ENCODE measurements at regions not wholly inside any gene's neighbourhood (a gene's known extent, or its start where the extent isn't known, plus 50 kb on each side); places are given as distances from the start of the nearest gene placed in this dataset.

DNA sequence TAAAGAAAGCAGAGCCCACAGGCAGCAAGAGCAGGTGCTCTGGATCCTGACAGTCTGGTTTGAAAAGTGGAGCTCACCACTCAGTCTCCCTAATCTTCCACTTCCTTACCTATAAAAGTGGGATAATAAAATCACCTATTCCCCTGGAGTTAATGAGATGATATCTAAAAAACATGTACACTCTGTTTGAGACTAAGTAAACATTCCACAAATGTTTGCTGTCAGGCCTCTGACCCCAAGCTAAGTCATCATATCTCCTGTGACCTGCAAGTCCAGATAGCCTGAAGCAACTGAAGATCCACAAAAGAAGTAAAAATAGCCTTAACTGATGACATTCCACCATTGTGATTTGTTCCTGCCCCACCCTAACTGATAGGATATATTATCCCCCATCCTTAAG lies 1324.5 kb downstream of the XPNPEP1 start:
- intact Hi-C loops (cut with DNase I) = no loop called here
- ATAC-seq (ENCODE audit: low FRiP score) (no peak), DNase-seq (no peak)
- Histone ChIP-seq H3K4me1 (ENCODE audit: control insufficient read depth in 1 of 2, insufficient read depth in 2 of 2, low read length in 2 of 2) (no peaks in the 10 kb centered on the region), H3K27ac (ENCODE audit: low read depth in 1 of 2, low read length in 2 of 2) (no peak overlapping the region), H3K9me3 (ENCODE audit: control insufficient read depth, low read length) (no peaks in the 10 kb centered on the region), H3K36me3 (ENCODE audit: control insufficient read depth in 1 of 2, insufficient read depth in 2 of 2, low read length in 1 of 2) (no peaks in the 10 kb centered on the region), H3K4me3 (ENCODE audit: low read length in 2 of 2) (no peak overlapping the region), H3K27me3 (ENCODE audit: control insufficient read depth in 1 of 2, insufficient read depth in 2 of 2, low read length in 1 of 2) (no peaks in the 10 kb centered on the region)

DNA sequence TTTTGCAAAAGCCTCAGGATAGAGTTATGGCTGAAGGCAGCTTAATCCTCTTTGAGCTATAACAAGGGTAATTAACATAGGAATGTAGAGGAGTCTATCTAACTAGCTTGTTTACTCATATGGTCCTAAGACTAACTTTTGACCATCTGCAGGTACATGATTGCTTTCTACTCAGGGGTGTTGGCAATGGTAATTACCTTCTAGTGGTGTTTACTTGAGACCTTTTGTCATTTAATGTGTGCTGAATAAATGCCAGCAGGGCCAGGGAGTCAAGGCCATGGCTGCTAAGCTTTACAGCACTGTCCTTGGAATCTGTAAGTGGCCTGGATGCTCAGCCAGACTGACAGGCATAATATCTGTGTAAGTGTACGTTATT lies 1325.0 kb downstream of the XPNPEP1 start:
- 28 to 42% methylated on average over 1 of the region's 1 CpG for WGBS, 2 donors
- DNase-seq (no peak), ATAC-seq (ENCODE audit: low FRiP score) (no peak)
- Histone ChIP-seq H3K27ac (ENCODE audit: low read depth in 1 of 2, low read length in 2 of 2) (no peak overlapping the region), H3K4me1 (ENCODE audit: control insufficient read depth in 1 of 2, insufficient read depth in 2 of 2, low read length in 2 of 2) (no peaks in the 10 kb centered on the region), H3K9me3 (ENCODE audit: control insufficient read depth, low read length) (no peaks in the 10 kb centered on the region), H3K36me3 (ENCODE audit: control insufficient read depth in 1 of 2, insufficient read depth in 2 of 2, low read length in 1 of 2) (no peaks in the 10 kb centered on the region), H3K4me3 (ENCODE audit: low read length in 2 of 2) (no peak overlapping the region), H3K27me3 (ENCODE audit: control insufficient read depth in 1 of 2, insufficient read depth in 2 of 2, low read length in 1 of 2) (no peaks in the 10 kb centered on the region)
- intact Hi-C loops (cut with DNase I) = no loop called here

DNA sequence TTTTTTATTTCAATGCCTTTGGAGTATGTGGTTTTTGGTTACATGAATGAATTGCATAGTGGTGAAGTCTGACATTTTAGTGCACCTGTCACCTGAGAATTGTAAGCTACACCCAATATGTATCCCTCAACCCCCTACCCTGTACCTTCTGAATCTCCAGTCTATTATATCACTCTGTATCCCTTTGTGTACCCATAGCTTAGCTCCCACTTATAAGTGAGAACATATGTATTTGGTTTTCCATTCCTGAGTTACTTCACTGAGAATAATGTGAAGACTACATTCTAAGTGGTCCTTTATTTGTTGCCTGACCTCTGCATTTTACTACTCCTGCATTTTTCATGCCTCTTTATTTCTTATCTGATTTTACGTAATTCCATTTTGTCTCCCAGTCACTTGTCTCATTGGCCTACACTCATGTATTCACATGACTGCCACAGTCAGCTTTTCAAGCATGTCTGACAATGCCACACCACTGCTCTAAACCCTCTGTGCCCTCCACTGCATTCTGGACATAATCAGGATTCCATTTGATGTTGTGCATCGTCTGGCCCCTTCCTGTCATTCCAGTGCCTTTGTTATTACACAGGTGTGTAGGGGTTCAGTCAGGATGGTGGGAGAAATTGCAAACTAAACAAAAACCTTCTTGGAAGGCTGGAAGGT lies 1325.5 kb downstream of the XPNPEP1 start:
- Histone ChIP-seq H3K36me3 (ENCODE audit: control insufficient read depth in 1 of 2, insufficient read depth in 2 of 2, low read length in 1 of 2) (no peaks in the 10 kb centered on the region), H3K4me3 (ENCODE audit: low read length in 2 of 2) (no peak overlapping the region), H3K27me3 (ENCODE audit: control insufficient read depth in 1 of 2, insufficient read depth in 2 of 2, low read length in 1 of 2) (no peaks in the 10 kb centered on the region), H3K9me3 (ENCODE audit: control insufficient read depth, low read length) (no peaks in the 10 kb centered on the region), H3K27ac (ENCODE audit: low read depth in 1 of 2, low read length in 2 of 2) (no peak overlapping the region), H3K4me1 (ENCODE audit: control insufficient read depth in 1 of 2, insufficient read depth in 2 of 2, low read length in 2 of 2) (no peaks in the 10 kb centered on the region)
- ATAC-seq (ENCODE audit: low FRiP score) = no peak
- DNase-seq = no peak
- WGBS, 2 donors = 26 to 35% methylated on average over 2 of the region's 2 CpGs
- intact Hi-C loops (cut with DNase I) = no loop called here

DNA sequence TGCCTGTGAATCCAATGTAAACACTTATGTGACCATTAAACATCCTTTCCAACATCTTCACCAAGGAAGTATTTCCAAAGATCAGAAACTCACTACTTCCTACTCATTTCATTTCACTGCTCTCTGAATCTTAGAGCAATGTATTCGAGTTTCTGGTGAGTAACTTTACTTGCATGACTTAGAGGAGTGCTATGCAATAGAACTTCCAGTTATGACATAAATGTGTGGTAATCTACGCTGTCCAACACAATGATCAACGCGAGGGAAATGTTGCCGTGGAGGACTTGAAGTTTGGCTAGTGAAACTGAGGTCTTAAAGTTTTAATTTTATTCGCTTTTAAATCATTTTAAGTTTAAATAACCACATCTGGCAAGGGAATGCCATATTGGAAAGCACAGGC lies 1326.3 kb downstream of the XPNPEP1 start:
- ATAC-seq (ENCODE audit: low FRiP score) = no peak

DNA sequence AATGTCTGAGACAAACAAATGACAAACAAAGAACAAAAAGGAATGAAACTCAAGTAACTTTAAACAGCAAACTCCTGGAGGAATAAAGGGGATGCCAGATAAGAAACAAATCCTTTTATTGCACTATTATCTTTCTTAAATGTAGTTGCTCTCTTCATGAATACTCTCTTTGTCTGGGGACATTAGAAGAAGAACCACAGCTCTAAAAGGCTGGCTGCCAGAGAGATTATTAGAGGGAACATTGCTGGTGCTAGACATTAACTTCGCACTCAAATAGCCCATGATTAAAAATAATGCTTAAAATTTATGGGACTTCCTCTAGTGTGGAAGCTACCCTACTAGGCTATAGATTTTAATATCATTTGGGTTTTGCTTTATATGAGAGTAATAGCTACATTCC lies 1330.4 kb downstream of the XPNPEP1 start:
- ATAC-seq (ENCODE audit: low FRiP score) = no peak
- Histone ChIP-seq H3K4me1 (ENCODE audit: control insufficient read depth in 1 of 2, insufficient read depth in 2 of 2, low read length in 2 of 2) (no peaks in the 10 kb centered on the region), H3K27me3 (ENCODE audit: control insufficient read depth in 1 of 2, insufficient read depth in 2 of 2, low read length in 1 of 2) (no peaks in the 10 kb centered on the region), H3K36me3 (ENCODE audit: control insufficient read depth in 1 of 2, insufficient read depth in 2 of 2, low read length in 1 of 2) (no peaks in the 10 kb centered on the region), H3K9me3 (ENCODE audit: control insufficient read depth, low read length) (no peaks in the 10 kb centered on the region), H3K4me3 (ENCODE audit: low read length in 2 of 2) (no peak overlapping the region), H3K27ac (ENCODE audit: low read depth in 1 of 2, low read length in 2 of 2) (no peak overlapping the region)
- no peak for DNase-seq
- intact Hi-C loops (cut with DNase I) = no loop called here
- WGBS, 2 donors = 50 to 56% methylated on average over 1 of the region's 1 CpG

More for the DNA sequence above, 1326.3 kb downstream of the XPNPEP1 start:
- H3K27ac ChIP-seq (ENCODE audit: low read depth in 1 of 2, low read length in 2 of 2) = no peak overlapping the region
- H3K4me1 ChIP-seq (ENCODE audit: control insufficient read depth in 1 of 2, insufficient read depth in 2 of 2, low read length in 2 of 2) = no peaks in the 10 kb centered on the region
- no peaks in the 10 kb centered on the region for H3K36me3 ChIP-seq (ENCODE audit: control insufficient read depth in 1 of 2, insufficient read depth in 2 of 2, low read length in 1 of 2)
- WGBS, 2 donors = 80 to 83% methylated on average over 6 of the region's 6 CpGs
- H3K9me3 ChIP-seq (ENCODE audit: control insufficient read depth, low read length) = no peaks in the 10 kb centered on the region
- DNase-seq = no peak
- intact Hi-C loops (cut with DNase I) = no loop called here
- H3K4me3 ChIP-seq (ENCODE audit: low read length in 2 of 2) = no peak overlapping the region
- H3K27me3 ChIP-seq (ENCODE audit: control insufficient read depth in 1 of 2, insufficient read depth in 2 of 2, low read length in 1 of 2) = no peaks in the 10 kb centered on the region

DNA sequence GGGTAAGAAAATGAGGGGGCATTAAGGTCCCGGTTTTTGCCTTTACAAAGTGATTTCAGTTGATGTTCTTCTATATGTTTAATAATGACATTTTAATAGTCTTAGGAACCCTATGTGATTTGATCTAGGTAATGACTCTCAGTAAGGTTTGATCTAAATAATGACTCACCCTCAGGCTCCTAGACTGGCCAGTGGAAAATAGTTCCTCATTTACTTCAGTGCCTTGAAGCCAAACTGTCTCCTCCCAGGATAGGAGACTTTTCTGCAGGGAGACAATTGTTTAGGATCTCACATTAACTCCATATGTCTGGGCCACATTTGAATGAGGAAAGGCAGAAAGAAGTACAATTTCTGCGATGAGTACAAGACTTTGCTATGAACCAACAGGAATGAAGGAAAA lies 1331.9 kb downstream of the XPNPEP1 start:
- ATAC-seq (ENCODE audit: low FRiP score) = no peak
- intact Hi-C loops (cut with DNase I) = no loop called here
- WGBS, 2 donors = 77 to 84% methylated on average over 2 of the region's 2 CpGs

DNA sequence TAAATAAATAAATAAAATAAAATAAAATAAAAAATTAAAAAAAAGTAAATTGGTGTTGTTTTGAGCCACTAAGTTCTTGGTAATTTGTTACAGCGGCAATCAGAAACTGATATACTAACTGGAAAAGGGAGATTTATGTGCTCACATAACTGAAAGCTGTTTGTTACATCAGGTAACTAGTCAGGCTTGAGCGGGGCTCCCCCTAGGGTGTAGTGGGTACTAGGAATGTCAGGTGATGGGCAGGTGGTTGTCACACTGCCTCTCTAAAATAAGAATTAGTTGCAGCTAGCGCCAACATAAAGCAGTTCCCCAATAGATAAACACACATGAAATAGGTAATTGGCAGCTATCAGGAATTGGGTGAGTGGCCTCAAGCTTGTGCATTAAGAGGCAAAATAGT lies 1336.9 kb downstream of the XPNPEP1 start:
- WGBS, 2 donors = 86% methylated on average over 3 of the region's 3 CpGs

More for the DNA sequence above, 1331.9 kb downstream of the XPNPEP1 start:
- Histone ChIP-seq H3K4me1 (ENCODE audit: control insufficient read depth in 1 of 2, insufficient read depth in 2 of 2, low read length in 2 of 2) (no peaks in the 10 kb centered on the region), H3K9me3 (ENCODE audit: control insufficient read depth, low read length) (no peaks in the 10 kb centered on the region), H3K27ac (ENCODE audit: low read depth in 1 of 2, low read length in 2 of 2) (no peak overlapping the region), H3K4me3 (ENCODE audit: low read length in 2 of 2) (no peak overlapping the region), H3K36me3 (ENCODE audit: control insufficient read depth in 1 of 2, insufficient read depth in 2 of 2, low read length in 1 of 2) (no peaks in the 10 kb centered on the region), H3K27me3 (ENCODE audit: control insufficient read depth in 1 of 2, insufficient read depth in 2 of 2, low read length in 1 of 2) (no peaks in the 10 kb centered on the region)
- no peak for DNase-seq

DNA sequence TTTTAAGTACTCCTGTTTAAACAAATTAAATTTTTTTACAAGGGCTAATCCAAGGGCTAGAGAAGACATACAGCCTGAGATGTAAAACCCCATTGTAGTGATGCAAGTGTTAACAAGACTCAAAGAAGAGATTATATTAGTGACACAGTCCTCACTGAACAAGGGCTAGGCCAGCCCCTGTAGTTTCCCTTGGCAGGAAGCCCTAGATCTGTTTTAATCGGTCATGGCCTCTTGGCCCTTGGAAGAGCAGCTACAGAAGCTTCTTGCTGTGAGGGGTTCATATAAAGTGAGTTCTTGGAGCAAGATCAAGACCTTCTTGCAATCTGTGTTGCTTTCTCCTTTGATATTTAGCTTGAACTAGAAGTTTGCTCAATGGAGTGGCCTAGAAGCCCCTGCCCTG lies 1339.4 kb downstream of the XPNPEP1 start:
- Histone ChIP-seq H3K4me1 (ENCODE audit: control insufficient read depth in 1 of 2, insufficient read depth in 2 of 2, low read length in 2 of 2) (no peaks in the 10 kb centered on the region), H3K9me3 (ENCODE audit: control insufficient read depth, low read length) (peaks cover 1% of the 10 kb centered on the region), H3K27ac (ENCODE audit: low read depth in 1 of 2, low read length in 2 of 2) (no peak overlapping the region), H3K36me3 (ENCODE audit: control insufficient read depth in 1 of 2, insufficient read depth in 2 of 2, low read length in 1 of 2) (no peaks in the 10 kb centered on the region), H3K27me3 (ENCODE audit: control insufficient read depth in 1 of 2, insufficient read depth in 2 of 2, low read length in 1 of 2) (no peaks in the 10 kb centered on the region), H3K4me3 (ENCODE audit: low read length in 2 of 2) (no peak overlapping the region)
- intact Hi-C loops (cut with DNase I) = no loop called here
- no peak for ATAC-seq (ENCODE audit: low FRiP score)
- DNase-seq = no peak
- 20 to 21% methylated on average over 1 of the region's 1 CpG for WGBS, 2 donors

More for the DNA sequence above, 1336.9 kb downstream of the XPNPEP1 start:
- intact Hi-C loops (cut with DNase I) = no loop called here
- no peak for DNase-seq
- ATAC-seq (ENCODE audit: low FRiP score) = no peak
- H3K4me3 ChIP-seq (ENCODE audit: low read length in 2 of 2) = no peak overlapping the region
- H3K4me1 ChIP-seq (ENCODE audit: control insufficient read depth in 1 of 2, insufficient read depth in 2 of 2, low read length in 2 of 2) = no peaks in the 10 kb centered on the region
- H3K27me3 ChIP-seq (ENCODE audit: control insufficient read depth in 1 of 2, insufficient read depth in 2 of 2, low read length in 1 of 2) = no peaks in the 10 kb centered on the region
- H3K27ac ChIP-seq (ENCODE audit: low read depth in 1 of 2, low read length in 2 of 2) = no peak overlapping the region
- H3K36me3 ChIP-seq (ENCODE audit: control insufficient read depth in 1 of 2, insufficient read depth in 2 of 2, low read length in 1 of 2) = no peaks in the 10 kb centered on the region
- peaks cover 1% of the 10 kb centered on the region for H3K9me3 ChIP-seq (ENCODE audit: control insufficient read depth, low read length)

DNA sequence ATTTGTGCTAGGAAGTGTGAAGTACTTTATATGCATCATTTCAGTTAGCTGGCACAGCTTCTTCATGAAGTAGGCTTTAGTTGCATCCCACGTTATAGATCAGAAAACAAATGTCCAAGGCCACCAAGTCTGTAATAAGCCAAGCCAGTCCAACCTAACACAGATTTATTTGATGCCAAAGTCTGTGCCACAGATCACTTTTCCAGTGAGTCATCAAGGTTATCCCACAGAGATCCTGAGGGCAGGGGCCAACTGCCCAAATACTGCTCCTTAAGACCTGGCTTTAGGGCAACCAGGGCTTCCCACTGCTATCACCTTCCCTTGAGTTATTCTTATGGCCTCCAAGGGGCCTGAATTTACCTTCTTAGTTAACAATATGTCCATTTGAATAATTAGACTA lies 1340.4 kb downstream of the XPNPEP1 start:
- ATAC-seq (ENCODE audit: low FRiP score) = no peak
- Histone ChIP-seq H3K36me3 (ENCODE audit: control insufficient read depth in 1 of 2, insufficient read depth in 2 of 2, low read length in 1 of 2) (no peaks in the 10 kb centered on the region), H3K4me3 (ENCODE audit: low read length in 2 of 2) (no peak overlapping the region), H3K27me3 (ENCODE audit: control insufficient read depth in 1 of 2, insufficient read depth in 2 of 2, low read length in 1 of 2) (no peaks in the 10 kb centered on the region), H3K27ac (ENCODE audit: low read depth in 1 of 2, low read length in 2 of 2) (no peak overlapping the region), H3K4me1 (ENCODE audit: control insufficient read depth in 1 of 2, insufficient read depth in 2 of 2, low read length in 2 of 2) (no peaks in the 10 kb centered on the region), H3K9me3 (ENCODE audit: control insufficient read depth, low read length) (peaks cover 1% of the 10 kb centered on the region)
- 65 to 77% methylated on average over 1 of the region's 1 CpG for WGBS, 2 donors
- intact Hi-C loops (cut with DNase I) = no loop called here
- DNase-seq = no peak
